ENCODE measurements at regions not wholly inside any gene's neighbourhood (a gene's known extent, or its start where the extent isn't known, plus 50 kb on each side); places are given as distances from the start of the nearest gene placed in this dataset.

GRCh38 chr13:111976474-111977178 lies 90.3 kb upstream of the SOX1 start:
- H3K4me1 ChIP-seq, result no peaks in the 10 kb centered on the region
- no peak for ATAC-seq
- no peak overlapping the region for H3K27ac ChIP-seq
- no peak for DNase-seq
- H3K4me3 ChIP-seq, result no peak overlapping the region
- no peaks in the 10 kb centered on the region for H3K36me3 ChIP-seq
- intact Hi-C loops (cut with DNase I), result no loop called here
- no peak for TF ChIP-seq CTCF (IDR thresholded peaks at IDR 0.05)
- peaks cover 17 to 78% of the 10 kb centered on the region in 2 donors for H3K27me3 ChIP-seq
- H3K9me3 ChIP-seq, result peaks cover 0 to 4% of the 10 kb centered on the region in 2 donors

GRCh38 chr13:111977179-111977506 lies 89.8 kb upstream of the SOX1 start:
- DNase-seq (no peak), ATAC-seq (no peak)
- no peaks in the 10 kb centered on the region for H3K36me3 ChIP-seq
- intact Hi-C loops (cut with DNase I), result no loop called here
- H3K27ac ChIP-seq, result no peak overlapping the region
- peaks cover 0 to 4% of the 10 kb centered on the region in 2 donors for H3K9me3 ChIP-seq
- H3K4me1 ChIP-seq, result no peaks in the 10 kb centered on the region
- H3K4me3 ChIP-seq, result no peak overlapping the region
- peaks cover 13 to 77% of the 10 kb centered on the region in 2 donors for H3K27me3 ChIP-seq
- no peak for TF ChIP-seq CTCF (IDR thresholded peaks at IDR 0.05)

GRCh38 chr13:111978546-111978945 lies 88.4 kb upstream of the SOX1 start:
- ATAC-seq (no peak), DNase-seq (no peak)
- H3K4me3 ChIP-seq, result no peak overlapping the region
- H3K4me1 ChIP-seq, result no peaks in the 10 kb centered on the region
- intact Hi-C loops (cut with DNase I), result no loop called here
- no peaks in the 10 kb centered on the region for H3K36me3 ChIP-seq
- no peak overlapping the region for H3K27ac ChIP-seq
- peaks cover 0 to 4% of the 10 kb centered on the region in 2 donors for H3K9me3 ChIP-seq
- TF ChIP-seq CTCF (IDR thresholded peaks at IDR 0.05), result no peak
- H3K27me3 ChIP-seq, result peaks cover 4 to 63% of the 10 kb centered on the region in 2 donors

- H3K36me3 ChIP-seq, result no peaks in the 10 kb centered on the region
- H3K4me1 ChIP-seq, result no peaks in the 10 kb centered on the region
- ATAC-seq, result no peak
- no peak for DNase-seq
- no peak overlapping the region for H3K4me3 ChIP-seq
- no peaks in the 10 kb centered on the region for H3K9me3 ChIP-seq
- TF ChIP-seq CTCF (IDR thresholded peaks at IDR 0.05), result no peak
- intact Hi-C loops (cut with DNase I), result no loop called here
- no peak overlapping the region for H3K27ac ChIP-seq
- H3K27me3 ChIP-seq, result peaks cover 0 to 54% of the 10 kb centered on the region in 2 donors
These were observed 86.6 kb upstream of the SOX1 start for GRCh38 chr13:111980146-111980929.

- DNase-seq (no peak), ATAC-seq (no peak)
- intact Hi-C loops (cut with DNase I), result no loop called here
- H3K4me1 ChIP-seq, result no peaks in the 10 kb centered on the region
- no peaks in the 10 kb centered on the region for H3K9me3 ChIP-seq
- no peak for TF ChIP-seq CTCF (IDR thresholded peaks at IDR 0.05)
- H3K4me3 ChIP-seq, result no peak overlapping the region
- H3K36me3 ChIP-seq, result no peaks in the 10 kb centered on the region
- no peak overlapping the region for H3K27ac ChIP-seq
- H3K27me3 ChIP-seq, result peaks cover 0 to 50% of the 10 kb centered on the region in 2 donors
These were observed 85.9 kb upstream of the SOX1 start for GRCh38 chr13:111981006-111981405.
